RWPE2 (cell line): ENCODE measurements at regions not wholly inside any gene's neighbourhood (a gene's known extent, or its start where the extent isn't known, plus 50 kb on each side); places are given as distances from the start of the nearest gene placed in this dataset.

Experiments used
- ATAC-seq: fragments of 200-7000 bp; cut with Tn5 transposase; 3 replicates; pipeline ENCODE4 v1.9.1; 2021; ENCODE audit warnings: low read depth
- DNase-seq: peaks from one replicate; pipeline ENCODE4 v3.0.0-alpha.2; 2020; ENCODE audit warnings: low spot score
- H3K27ac ChIP-seq: fragments of 450-650 bp; 2 replicates; pipeline ENCODE4 v1.5.1; 2017; ENCODE audit warnings: mild to moderate bottlenecking; ENCODE audit not compliant: poor library complexity, severe bottlenecking
- H3K27me3 ChIP-seq: fragments of 250-450 bp; sonication (Bioruptor Pico); 2 replicates; pipeline ENCODE4 v1.5.1; 2021; ENCODE audit warnings: mild to moderate bottlenecking, moderate library complexity; ENCODE audit not compliant: insufficient read depth, poor library complexity, severe bottlenecking
- H3K36me3 ChIP-seq: fragments of 250-450 bp; sonication (Bioruptor Pico); 2 replicates; pipeline ENCODE4 v1.5.1; 2020; ENCODE audit warnings: low read depth, mild to moderate bottlenecking, moderate library complexity
- H3K4me1 ChIP-seq: fragments of 250-450 bp; sonication (Bioruptor Pico); 2 replicates; pipeline ENCODE4 v1.5.1; 2021; ENCODE audit warnings: mild to moderate bottlenecking, moderate library complexity; ENCODE audit not compliant: insufficient read depth, poor library complexity, severe bottlenecking
- H3K4me3 ChIP-seq: fragments of 250-450 bp; sonication (Bioruptor Pico); 2 replicates; pipeline ENCODE4 v1.5.1; 2021; ENCODE audit warnings: mild to moderate bottlenecking, moderate library complexity; ENCODE audit not compliant: severe bottlenecking
- H3K9me3 ChIP-seq: fragments of 250-450 bp; sonication (Bioruptor Pico); 2 replicates; pipeline ENCODE4 v1.5.1; 2021; ENCODE audit warnings: mild to moderate bottlenecking, moderate library complexity; ENCODE audit not compliant: severe bottlenecking
- TF ChIP-seq, protein P1 (sequence below): fragments of 450-650 bp; IDR thresholded peaks from one replicate; pipeline ENCODE4 v1.5.1; 2017; ENCODE audit warnings: mild to moderate bottlenecking, moderate library complexity; ENCODE audit not compliant: poor library complexity, severe bottlenecking

DNA sequence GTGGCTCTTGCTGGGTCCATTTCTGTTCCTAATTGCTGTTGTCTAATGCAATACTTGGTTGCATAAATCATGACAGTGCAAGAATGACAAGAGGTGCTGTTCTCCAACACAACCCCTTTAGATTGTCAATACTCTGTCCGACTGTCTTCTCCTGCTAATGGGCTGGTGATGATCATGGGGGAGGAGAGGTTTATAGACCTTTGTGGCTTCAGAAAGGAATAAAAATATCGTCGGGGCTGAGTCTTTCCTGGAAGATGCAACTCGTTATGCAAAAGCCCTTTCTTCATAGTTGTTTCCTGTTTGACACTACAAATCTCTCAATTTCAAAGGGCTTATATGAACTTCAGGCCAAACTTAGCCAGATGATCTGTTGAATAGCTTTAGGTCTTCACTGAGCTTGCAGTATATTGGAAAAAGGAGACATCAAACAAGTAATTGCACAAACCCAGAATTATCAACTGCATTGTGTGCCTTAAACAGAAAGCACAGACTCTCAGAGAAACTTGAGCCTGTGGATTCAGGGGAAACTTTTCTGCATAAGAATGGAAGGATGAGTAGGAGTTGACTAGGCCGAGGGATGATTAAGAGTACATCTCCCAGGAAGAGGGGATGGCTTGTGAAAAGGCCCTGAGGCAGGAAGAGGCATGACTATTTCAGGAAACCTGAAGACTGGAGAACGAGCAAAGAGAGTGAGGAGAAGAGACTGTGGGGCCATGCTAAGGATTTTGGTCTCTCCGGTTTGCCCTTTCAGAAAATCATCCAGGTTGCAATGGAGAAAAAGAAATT is 107.6 kb downstream of the TSEN15 start:
- no peaks in the 10 kb centered on the region for H3K4me1 ChIP-seq
- DNase-seq = no peak
- TF ChIP-seq, protein P1, sequence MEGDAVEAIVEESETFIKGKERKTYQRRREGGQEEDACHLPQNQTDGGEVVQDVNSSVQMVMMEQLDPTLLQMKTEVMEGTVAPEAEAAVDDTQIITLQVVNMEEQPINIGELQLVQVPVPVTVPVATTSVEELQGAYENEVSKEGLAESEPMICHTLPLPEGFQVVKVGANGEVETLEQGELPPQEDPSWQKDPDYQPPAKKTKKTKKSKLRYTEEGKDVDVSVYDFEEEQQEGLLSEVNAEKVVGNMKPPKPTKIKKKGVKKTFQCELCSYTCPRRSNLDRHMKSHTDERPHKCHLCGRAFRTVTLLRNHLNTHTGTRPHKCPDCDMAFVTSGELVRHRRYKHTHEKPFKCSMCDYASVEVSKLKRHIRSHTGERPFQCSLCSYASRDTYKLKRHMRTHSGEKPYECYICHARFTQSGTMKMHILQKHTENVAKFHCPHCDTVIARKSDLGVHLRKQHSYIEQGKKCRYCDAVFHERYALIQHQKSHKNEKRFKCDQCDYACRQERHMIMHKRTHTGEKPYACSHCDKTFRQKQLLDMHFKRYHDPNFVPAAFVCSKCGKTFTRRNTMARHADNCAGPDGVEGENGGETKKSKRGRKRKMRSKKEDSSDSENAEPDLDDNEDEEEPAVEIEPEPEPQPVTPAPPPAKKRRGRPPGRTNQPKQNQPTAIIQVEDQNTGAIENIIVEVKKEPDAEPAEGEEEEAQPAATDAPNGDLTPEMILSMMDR = no peak
- H3K27me3 ChIP-seq = no peaks in the 10 kb centered on the region
- H3K36me3 ChIP-seq = no peaks in the 10 kb centered on the region
- H3K27ac ChIP-seq = no peak overlapping the region
- ATAC-seq = peak; percentile 34; the same call in 1 of the 3 replicates
- no peak overlapping the region for H3K4me3 ChIP-seq
- H3K9me3 ChIP-seq = no peaks in the 10 kb centered on the region

DNA sequence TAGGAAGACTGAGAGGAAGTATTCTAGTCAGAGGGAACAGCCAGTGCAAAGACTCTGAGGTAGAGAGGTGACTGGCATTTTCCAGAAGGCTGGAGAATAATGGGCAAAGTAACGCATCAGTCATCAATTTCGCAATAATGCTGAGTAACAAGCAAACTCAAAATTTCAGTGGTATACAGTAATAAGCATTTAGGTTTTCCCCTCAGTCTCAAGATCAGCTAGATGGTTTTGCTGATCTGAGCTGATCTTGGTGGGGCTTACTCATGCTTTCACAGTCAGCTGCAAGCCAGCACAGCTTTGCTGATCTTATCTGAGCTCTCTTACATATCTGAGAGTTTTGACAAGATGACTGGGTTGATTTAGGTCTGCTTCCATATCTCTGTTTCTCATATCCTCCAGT is 108.7 kb downstream of the TSEN15 start:
- no peaks in the 10 kb centered on the region for H3K27me3 ChIP-seq
- no peak overlapping the region for H3K4me3 ChIP-seq
- H3K36me3 ChIP-seq = no peaks in the 10 kb centered on the region
- no peak overlapping the region for H3K27ac ChIP-seq
- no peak for DNase-seq
- TF ChIP-seq, protein P1 = no peak
- no peaks in the 10 kb centered on the region for H3K9me3 ChIP-seq
- ATAC-seq = peak; percentile 50; the same call in 2 of the 3 replicates
- H3K4me1 ChIP-seq = no peaks in the 10 kb centered on the region

DNA sequence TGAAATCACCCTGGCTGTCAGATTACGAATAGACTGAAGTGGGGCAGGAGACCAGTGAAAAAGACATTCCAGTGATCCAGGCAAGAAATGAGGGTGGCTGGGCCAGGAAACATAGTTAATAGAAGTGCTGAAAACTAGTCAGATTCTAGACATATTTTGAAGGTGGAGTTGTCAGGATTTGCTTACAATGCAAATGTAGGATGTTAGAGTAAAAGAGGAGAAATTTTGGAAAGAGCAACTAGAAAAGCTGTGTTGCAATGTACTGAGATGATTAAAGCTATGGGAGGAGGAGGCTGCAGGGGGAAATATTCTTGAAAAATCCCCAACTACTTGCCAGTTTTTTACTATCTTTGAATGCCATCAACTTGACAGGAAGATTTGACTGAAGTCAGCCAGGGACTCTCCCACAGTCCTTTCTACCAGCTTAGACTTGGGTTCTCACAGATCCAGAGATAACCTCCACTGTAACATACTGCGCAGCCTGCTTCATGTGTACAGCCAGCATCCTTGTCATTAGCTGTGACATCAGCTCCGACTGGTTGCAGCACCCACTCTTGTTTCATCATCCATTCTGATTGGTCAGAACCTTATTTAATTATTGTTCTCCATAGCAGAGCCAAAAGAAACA is 109.7 kb downstream of the TSEN15 start:
- Histone ChIP-seq H3K9me3 (no peaks in the 10 kb centered on the region), H3K27me3 (no peaks in the 10 kb centered on the region), H3K36me3 (no peaks in the 10 kb centered on the region), H3K4me3 (no peak overlapping the region), H3K27ac (no peak overlapping the region), H3K4me1 (no peaks in the 10 kb centered on the region)
- DNase-seq = no peak
- TF ChIP-seq, protein P1 = no peak
- ATAC-seq = no peak

DNA sequence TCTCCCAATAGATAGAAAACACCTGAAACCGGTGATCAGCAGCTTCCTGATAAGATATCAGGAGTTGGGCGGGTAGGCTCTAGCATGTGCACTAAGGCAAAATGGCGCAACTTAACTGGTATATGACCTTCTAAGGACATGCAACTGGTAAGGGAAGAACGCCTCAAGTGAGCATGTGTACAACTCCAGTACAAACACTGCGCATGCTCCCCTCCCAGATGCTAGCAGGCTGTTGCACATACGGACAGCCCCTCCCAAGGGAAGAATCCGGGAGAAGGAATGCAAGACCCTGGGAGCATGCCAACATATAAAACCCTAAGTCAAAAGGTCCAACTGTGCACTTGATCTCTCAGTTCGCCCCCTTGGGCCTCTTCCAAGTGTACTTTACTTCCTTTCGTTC is 110.8 kb downstream of the TSEN15 start:
- ATAC-seq (no peak), DNase-seq (no peak)
- TF ChIP-seq, protein P1 = no peak
- no peaks in the 10 kb centered on the region for H3K4me1 ChIP-seq
- no peaks in the 10 kb centered on the region for H3K27me3 ChIP-seq
- no peaks in the 10 kb centered on the region for H3K9me3 ChIP-seq
- H3K27ac ChIP-seq = no peak overlapping the region
- H3K4me3 ChIP-seq = no peak overlapping the region
- no peaks in the 10 kb centered on the region for H3K36me3 ChIP-seq
